ENCODE measurements at regions not wholly inside any gene's neighbourhood (a gene's known extent, or its start where the extent isn't known, plus 50 kb on each side); places are given as distances from the start of the nearest gene placed in this dataset.

DNA sequence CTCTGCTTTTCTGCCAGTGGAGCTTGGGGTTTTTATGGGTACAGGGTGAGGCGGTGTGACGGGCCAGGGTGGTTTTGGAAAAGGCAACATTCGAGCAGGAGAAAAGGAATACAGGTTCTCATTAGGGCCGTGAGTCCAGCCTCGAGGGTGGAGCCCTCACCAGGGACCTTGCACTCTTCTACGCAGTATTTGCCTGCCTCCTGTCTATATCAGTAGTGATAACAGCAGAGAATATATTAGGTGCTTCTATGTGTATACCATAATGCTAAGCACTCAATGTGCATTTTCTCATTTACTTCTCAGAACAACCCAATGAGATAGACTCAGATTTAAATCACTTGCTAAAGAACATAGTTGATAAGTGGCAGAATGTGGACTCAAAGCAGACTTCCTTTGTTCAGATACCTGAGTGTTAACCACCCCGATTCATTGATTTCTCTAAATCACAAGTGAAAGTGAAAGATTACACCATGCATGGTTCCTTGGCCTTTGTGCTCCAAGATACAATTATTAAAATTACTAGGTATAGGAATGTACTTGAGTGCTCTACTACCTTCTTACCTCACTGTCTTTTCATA, 403.9 kb downstream of the PCDH7 start:
- H3K27me3 ChIP-seq, result no peaks in the 10 kb centered on the region
- no peak overlapping the region for H3K4me3 ChIP-seq
- H3K36me3 ChIP-seq, result no peaks in the 10 kb centered on the region
- 89 to 90% methylated on average over 7 of the region's 7 CpGs for WGBS, 2 donors
- DNase-seq (no peak), ATAC-seq (no peak)
- peaks cover 0 to 11% (median 0%) of the 10 kb centered on the region in 9 donors for H3K4me1 ChIP-seq
- intact Hi-C loops (cut with DNase I), result no loop called here
- H3K9me3 ChIP-seq, result no peaks in the 10 kb centered on the region
- H3K27ac ChIP-seq, result no peak overlapping the region
- TF ChIP-seq, protein P1, sequence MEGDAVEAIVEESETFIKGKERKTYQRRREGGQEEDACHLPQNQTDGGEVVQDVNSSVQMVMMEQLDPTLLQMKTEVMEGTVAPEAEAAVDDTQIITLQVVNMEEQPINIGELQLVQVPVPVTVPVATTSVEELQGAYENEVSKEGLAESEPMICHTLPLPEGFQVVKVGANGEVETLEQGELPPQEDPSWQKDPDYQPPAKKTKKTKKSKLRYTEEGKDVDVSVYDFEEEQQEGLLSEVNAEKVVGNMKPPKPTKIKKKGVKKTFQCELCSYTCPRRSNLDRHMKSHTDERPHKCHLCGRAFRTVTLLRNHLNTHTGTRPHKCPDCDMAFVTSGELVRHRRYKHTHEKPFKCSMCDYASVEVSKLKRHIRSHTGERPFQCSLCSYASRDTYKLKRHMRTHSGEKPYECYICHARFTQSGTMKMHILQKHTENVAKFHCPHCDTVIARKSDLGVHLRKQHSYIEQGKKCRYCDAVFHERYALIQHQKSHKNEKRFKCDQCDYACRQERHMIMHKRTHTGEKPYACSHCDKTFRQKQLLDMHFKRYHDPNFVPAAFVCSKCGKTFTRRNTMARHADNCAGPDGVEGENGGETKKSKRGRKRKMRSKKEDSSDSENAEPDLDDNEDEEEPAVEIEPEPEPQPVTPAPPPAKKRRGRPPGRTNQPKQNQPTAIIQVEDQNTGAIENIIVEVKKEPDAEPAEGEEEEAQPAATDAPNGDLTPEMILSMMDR (IDR thresholded peaks at IDR 0.05), result no peak

DNA sequence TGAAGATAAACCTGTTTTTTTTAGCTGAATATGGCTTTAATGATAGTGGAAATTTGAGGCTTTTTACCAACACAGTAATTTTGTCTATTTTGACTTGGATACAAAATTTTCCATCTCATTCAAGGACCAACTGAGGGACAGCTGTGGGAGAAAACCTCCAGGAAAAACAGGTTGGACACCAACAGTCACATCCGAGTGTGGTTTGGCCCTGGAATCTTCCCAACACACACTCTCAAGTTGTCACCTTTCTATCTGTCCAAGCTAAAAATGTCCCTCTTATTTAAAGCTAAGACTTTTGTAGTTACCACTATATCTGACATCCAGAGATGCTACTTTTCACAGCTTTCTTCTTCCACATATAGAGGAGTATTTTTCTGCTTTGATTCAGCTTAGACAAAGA, 404.9 kb downstream of the PCDH7 start:
- intact Hi-C loops (cut with DNase I), result no loop called here
- Histone ChIP-seq H3K27ac (no peak overlapping the region), H3K9me3 (no peaks in the 10 kb centered on the region), H3K4me1 (peaks cover 0 to 11% (median 0%) of the 10 kb centered on the region in 9 donors), H3K36me3 (no peaks in the 10 kb centered on the region), H3K4me3 (no peak overlapping the region), H3K27me3 (no peaks in the 10 kb centered on the region)
- TF ChIP-seq, protein P1 (IDR thresholded peaks at IDR 0.05), result no peak
- ATAC-seq, result no peak
- DNase-seq, result no peak
- WGBS, 2 donors, result 36 to 44% methylated on average over 1 of the region's 1 CpG

DNA sequence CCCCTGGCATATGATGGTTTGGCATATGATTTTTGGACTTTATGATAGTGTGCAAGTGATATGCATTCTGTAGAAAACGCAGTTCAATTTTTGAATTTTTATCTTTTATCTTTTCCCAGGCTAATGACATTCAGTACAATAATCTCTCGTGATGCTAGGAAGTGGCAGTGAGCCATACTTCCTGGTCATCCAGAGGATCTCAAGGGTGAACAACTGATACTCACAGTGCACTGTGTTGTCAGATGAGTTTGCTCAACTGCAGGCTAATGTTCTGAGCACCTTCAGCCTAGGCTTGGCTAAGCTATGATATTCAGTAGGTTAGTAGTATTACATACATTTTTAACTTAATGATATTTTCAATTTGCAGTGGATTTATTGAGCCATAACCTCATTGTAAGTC, 405.3 kb downstream of the PCDH7 start:
- peaks cover 0 to 11% (median 0%) of the 10 kb centered on the region in 9 donors for H3K4me1 ChIP-seq
- intact Hi-C loops (cut with DNase I), result no loop called here
- DNase-seq (no peak), ATAC-seq (peak in 2 of 8 donors; percentile 41 to 49)
- TF ChIP-seq, protein P1 (IDR thresholded peaks at IDR 0.05), result no peak
- 21 to 27% methylated on average over 2 of the region's 2 CpGs for WGBS, 2 donors
- no peaks in the 10 kb centered on the region for H3K9me3 ChIP-seq
- H3K27me3 ChIP-seq, result no peaks in the 10 kb centered on the region
- H3K27ac ChIP-seq, result no peak overlapping the region
- no peaks in the 10 kb centered on the region for H3K36me3 ChIP-seq
- H3K4me3 ChIP-seq, result no peak overlapping the region

DNA sequence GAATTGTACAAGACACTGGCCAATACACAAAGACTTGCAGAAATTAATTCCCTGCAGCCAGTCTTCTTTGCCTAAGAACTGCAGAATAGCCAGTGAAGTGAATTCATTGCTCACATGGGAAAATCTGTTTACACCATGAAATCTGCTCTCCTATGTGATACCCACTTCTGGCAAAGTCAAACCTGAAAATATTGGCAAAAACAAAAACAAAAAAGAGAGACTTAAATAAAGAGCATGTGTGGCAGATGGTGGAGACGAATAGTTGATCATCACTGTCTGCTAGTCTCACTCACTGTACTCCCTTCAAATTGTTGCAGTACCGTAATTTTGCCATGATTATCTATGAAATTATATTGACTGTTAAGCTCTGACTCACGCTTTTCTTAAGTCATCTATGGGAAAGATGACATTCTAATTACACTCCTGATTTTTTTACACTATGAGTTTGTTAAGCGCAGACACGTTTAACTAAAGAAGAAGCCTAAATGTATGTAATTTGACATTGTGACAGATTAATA, 406.8 kb downstream of the PCDH7 start:
- H3K4me1 ChIP-seq, result peaks cover 0 to 11% (median 0%) of the 10 kb centered on the region in 9 donors
- H3K4me3 ChIP-seq, result no peak overlapping the region
- H3K36me3 ChIP-seq, result no peaks in the 10 kb centered on the region
- ATAC-seq (no peak), DNase-seq (no peak)
- no peaks in the 10 kb centered on the region for H3K27me3 ChIP-seq
- H3K27ac ChIP-seq, result no peak overlapping the region
- TF ChIP-seq, protein P1 (IDR thresholded peaks at IDR 0.05), result no peak
- H3K9me3 ChIP-seq, result no peaks in the 10 kb centered on the region
- WGBS, 2 donors, result 88 to 89% methylated on average over 5 of the region's 5 CpGs
- intact Hi-C loops (cut with DNase I), result no loop called here
